ENCODE measurements at regions not wholly inside any gene's neighbourhood (a gene's known extent, or its start where the extent isn't known, plus 50 kb on each side); places are given as distances from the start of the nearest gene placed in this dataset.

DNA sequence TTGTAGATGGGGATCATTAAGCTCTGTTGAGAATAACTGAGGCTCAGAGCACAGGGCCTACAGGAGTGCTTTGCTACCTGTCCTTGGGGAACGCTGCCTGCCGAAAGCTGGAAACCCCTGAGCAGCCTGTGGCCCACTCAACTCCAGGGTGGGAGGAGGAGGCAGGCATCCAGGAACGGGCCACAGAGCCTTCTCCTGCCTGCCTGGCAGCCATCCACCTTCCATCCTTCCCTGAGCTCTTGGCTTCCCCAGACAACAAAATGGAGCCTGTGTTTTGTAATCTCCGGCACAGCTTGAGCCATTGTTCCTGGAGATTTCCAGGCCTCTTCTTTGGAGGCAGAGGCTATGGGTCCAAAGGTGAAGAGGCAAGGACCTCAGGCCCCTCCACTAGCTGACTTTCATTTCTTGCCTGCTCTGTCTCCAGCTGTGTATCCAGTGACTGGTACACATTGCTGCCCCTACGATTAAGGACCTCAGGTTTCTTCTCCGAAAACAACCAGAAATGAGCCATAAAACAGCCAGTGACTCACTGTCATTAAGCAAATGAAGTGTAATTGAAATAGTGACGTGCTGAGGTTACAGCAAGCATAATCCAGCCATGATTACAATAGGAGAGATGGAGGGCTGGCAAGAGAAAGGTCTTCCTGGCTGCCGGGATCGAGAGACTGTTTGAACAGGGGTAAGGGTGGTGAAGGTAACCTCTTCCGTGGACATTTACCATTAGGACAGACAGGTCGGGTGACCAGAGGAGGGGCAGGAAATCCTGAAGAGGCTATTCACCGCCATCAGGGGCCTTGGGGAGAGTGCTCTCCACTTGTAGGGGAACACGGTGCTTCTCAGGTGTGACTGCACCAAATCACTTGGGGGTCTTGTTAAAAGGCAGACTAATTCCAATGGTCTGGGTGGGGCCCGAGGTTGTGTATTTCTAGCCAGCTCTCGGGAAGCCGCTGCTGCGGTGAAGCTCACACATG, 56.3 kb upstream of the KCNA5 start:
- H3K4me1 ChIP-seq (ENCODE audit: control insufficient read depth in 1 of 2, insufficient read depth in 2 of 2, low read length in 2 of 2), result no peaks in the 10 kb centered on the region
- ATAC-seq (no peak), DNase-seq (ENCODE audit: low read depth, low spot score) (no peak)
- H3K27ac ChIP-seq (ENCODE audit: low read depth, low read length), result no peak overlapping the region
- H3K4me2 ChIP-seq (ENCODE audit: low read length), result no peak overlapping the region
- peaks cover 86% of the 10 kb centered on the region for H3K27me3 ChIP-seq (ENCODE audit: insufficient read depth, low read length)
- no peak overlapping the region for H2AFZ ChIP-seq (ENCODE audit: low read depth, low read length, poor library complexity, severe bottlenecking)
- intact Hi-C loops (cut with micrococcal nuclease), result no loop called here
- H3K36me3 ChIP-seq (ENCODE audit: control insufficient read depth in 1 of 2, insufficient read depth in 2 of 2, low read length in 2 of 2), result no peaks in the 10 kb centered on the region
- no peak overlapping the region for H3K9ac ChIP-seq (ENCODE audit: low read length)
- no peaks in the 10 kb centered on the region for H3K9me2 ChIP-seq (ENCODE audit: insufficient read depth)
- no TSS peak for BruUV-seq (replicated peaks)
- no peaks in the 10 kb centered on the region for H3K9me3 ChIP-seq (ENCODE audit: control insufficient read depth in 1 of 2, insufficient read depth in 1 of 2, low read depth in 1 of 2, low read length in 2 of 2)
- ChIA-PET CTCF (interaction anchor here (1.2 kb wide), 1 partner anchor 13 kb away, joined by 4 read pairs; no protein-coding TSS in a partner anchor), POLR2A (no interaction called here), RAD21 (ENCODE audit: low non-redundant PET in 1 of 2, low total read pairs in 2 of 2, uncharacterized antibody in 2 of 2, unreplicated experiment in 2 of 2) (no interaction called here)
- no peaks in the 10 kb centered on the region for H4K20me1 ChIP-seq (ENCODE audit: insufficient read depth)
- TF ChIP-seq, protein P1, sequence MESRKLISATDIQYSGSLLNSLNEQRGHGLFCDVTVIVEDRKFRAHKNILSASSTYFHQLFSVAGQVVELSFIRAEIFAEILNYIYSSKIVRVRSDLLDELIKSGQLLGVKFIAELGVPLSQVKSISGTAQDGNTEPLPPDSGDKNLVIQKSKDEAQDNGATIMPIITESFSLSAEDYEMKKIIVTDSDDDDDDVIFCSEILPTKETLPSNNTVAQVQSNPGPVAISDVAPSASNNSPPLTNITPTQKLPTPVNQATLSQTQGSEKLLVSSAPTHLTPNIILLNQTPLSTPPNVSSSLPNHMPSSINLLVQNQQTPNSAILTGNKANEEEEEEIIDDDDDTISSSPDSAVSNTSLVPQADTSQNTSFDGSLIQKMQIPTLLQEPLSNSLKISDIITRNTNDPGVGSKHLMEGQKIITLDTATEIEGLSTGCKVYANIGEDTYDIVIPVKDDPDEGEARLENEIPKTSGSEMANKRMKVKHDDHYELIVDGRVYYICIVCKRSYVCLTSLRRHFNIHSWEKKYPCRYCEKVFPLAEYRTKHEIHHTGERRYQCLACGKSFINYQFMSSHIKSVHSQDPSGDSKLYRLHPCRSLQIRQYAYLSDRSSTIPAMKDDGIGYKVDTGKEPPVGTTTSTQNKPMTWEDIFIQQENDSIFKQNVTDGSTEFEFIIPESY (IDR thresholded peaks at IDR 0.05; ENCODE audit: extremely low read depth, insufficient replicate concordance, low read length), result no peak
- no peak for TF ChIP-seq CEBPB (IDR thresholded peaks at IDR 0.05; ENCODE audit: low read depth)
- no peak for TF ChIP-seq ELF1 (IDR thresholded peaks at IDR 0.05; ENCODE audit: borderline replicate concordance, low read depth)
- no peak for TF ChIP-seq FOSL1 (IDR thresholded peaks at IDR 0.05; ENCODE audit: low read depth)
- no peak for TF ChIP-seq POLR2AphosphoS5 (IDR thresholded peaks at IDR 0.05; ENCODE audit: low read depth, low read length)
- TF ChIP-seq SIN3A (IDR thresholded peaks at IDR 0.05; ENCODE audit: low read depth), result no peak
- no peak for TF ChIP-seq EZH2phosphoT487 (IDR thresholded peaks at IDR 0.05; ENCODE audit: borderline replicate concordance)
- no peak for TF ChIP-seq SRF (IDR thresholded peaks at IDR 0.05; ENCODE audit: low read depth)
- TF ChIP-seq RAD21 (IDR thresholded peaks at IDR 0.05; ENCODE audit: low read depth), result no peak
- no peak for TF ChIP-seq CBX3 (IDR thresholded peaks at IDR 0.05; ENCODE audit: low read depth)
- TF ChIP-seq, protein P2, sequence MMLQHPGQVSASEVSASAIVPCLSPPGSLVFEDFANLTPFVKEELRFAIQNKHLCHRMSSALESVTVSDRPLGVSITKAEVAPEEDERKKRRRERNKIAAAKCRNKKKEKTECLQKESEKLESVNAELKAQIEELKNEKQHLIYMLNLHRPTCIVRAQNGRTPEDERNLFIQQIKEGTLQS (IDR thresholded peaks at IDR 0.05), result no peak
- TF ChIP-seq MAX (IDR thresholded peaks at IDR 0.05), result no peak
- no peak for TF ChIP-seq TCF7L2 (IDR thresholded peaks at IDR 0.05; ENCODE audit: borderline replicate concordance, extremely low read depth, insufficient read depth, insufficient read length)
- TF ChIP-seq SP1 (IDR thresholded peaks at IDR 0.05; ENCODE audit: low read depth), result no peak
- TF ChIP-seq, protein P3, sequence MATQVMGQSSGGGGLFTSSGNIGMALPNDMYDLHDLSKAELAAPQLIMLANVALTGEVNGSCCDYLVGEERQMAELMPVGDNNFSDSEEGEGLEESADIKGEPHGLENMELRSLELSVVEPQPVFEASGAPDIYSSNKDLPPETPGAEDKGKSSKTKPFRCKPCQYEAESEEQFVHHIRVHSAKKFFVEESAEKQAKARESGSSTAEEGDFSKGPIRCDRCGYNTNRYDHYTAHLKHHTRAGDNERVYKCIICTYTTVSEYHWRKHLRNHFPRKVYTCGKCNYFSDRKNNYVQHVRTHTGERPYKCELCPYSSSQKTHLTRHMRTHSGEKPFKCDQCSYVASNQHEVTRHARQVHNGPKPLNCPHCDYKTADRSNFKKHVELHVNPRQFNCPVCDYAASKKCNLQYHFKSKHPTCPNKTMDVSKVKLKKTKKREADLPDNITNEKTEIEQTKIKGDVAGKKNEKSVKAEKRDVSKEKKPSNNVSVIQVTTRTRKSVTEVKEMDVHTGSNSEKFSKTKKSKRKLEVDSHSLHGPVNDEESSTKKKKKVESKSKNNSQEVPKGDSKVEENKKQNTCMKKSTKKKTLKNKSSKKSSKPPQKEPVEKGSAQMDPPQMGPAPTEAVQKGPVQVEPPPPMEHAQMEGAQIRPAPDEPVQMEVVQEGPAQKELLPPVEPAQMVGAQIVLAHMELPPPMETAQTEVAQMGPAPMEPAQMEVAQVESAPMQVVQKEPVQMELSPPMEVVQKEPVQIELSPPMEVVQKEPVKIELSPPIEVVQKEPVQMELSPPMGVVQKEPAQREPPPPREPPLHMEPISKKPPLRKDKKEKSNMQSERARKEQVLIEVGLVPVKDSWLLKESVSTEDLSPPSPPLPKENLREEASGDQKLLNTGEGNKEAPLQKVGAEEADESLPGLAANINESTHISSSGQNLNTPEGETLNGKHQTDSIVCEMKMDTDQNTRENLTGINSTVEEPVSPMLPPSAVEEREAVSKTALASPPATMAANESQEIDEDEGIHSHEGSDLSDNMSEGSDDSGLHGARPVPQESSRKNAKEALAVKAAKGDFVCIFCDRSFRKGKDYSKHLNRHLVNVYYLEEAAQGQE (IDR thresholded peaks at IDR 0.05; ENCODE audit: low read depth), result no peak
- no peaks in the 10 kb centered on the region for H3K79me2 ChIP-seq (ENCODE audit: insufficient read depth, low read length)
- no peak overlapping the region for H3K4me3 ChIP-seq (replicated peaks in 1 of 2; ENCODE audit: low read depth in 1 of 2, low read length in 2 of 2)

All from HCT116 (cell line).